ENCODE measurements at regions not wholly inside any gene's neighbourhood (a gene's known extent, or its start where the extent isn't known, plus 50 kb on each side); places are given as distances from the start of the nearest gene placed in this dataset.

- FAIRE-seq (no peak), DNase-seq (ENCODE audit: low read depth) (no peak)
- Histone ChIP-seq H3K79me2 (ENCODE audit: insufficient read depth, low read length) (no peaks in the 10 kb centered on the region), H3K9ac (ENCODE audit: low read length) (no peak overlapping the region), H3K27me3 (ENCODE audit: insufficient read depth, low read length) (no peaks in the 10 kb centered on the region), H3K4me2 (ENCODE audit: low read length) (no peak overlapping the region), H4K20me1 (ENCODE audit: insufficient read depth, low read length) (no peaks in the 10 kb centered on the region), H3K4me1 (ENCODE audit: insufficient read depth, low read length) (no peaks in the 10 kb centered on the region), H3K36me3 (ENCODE audit: insufficient read depth, low read length) (no peaks in the 10 kb centered on the region), H3K27ac (ENCODE audit: low read depth, low read length) (no peak overlapping the region), H3K9me3 (ENCODE audit: insufficient read depth, low read depth, low read length) (no peaks in the 10 kb centered on the region), H2AFZ (ENCODE audit: low read depth, low read length) (no peak overlapping the region), H3K4me3 (ENCODE audit: insufficient read depth, low read depth, low read length) (no peak overlapping the region)
- Mint-ChIP-seq H3K4me1 (ENCODE audit: low read depth, unreplicated experiment) (peaks cover 3% of the 10 kb centered on the region), H3K27ac (ENCODE audit: unreplicated experiment) (no peak overlapping the region), H3K9me3 (ENCODE audit: unreplicated experiment) (no peaks in the 10 kb centered on the region), H3K36me3 (ENCODE audit: low read depth, unreplicated experiment) (no peaks in the 10 kb centered on the region), H3K4me3 (ENCODE audit: unreplicated experiment) (no peak overlapping the region), H3K27me3 (ENCODE audit: low read depth, unreplicated experiment) (no peaks in the 10 kb centered on the region)
- no peak for TF ChIP-seq CTCF (IDR thresholded peaks at IDR 0.05; ENCODE audit: insufficient read depth, low read depth, low read length)
- TF ChIP-seq EZH2 (IDR thresholded peaks at IDR 0.05; ENCODE audit: insufficient read depth, low read length), result no peak
Observed at GRCh38 chr7:10855583-10855982, 118.1 kb upstream of the PHF14 start.

DNA sequence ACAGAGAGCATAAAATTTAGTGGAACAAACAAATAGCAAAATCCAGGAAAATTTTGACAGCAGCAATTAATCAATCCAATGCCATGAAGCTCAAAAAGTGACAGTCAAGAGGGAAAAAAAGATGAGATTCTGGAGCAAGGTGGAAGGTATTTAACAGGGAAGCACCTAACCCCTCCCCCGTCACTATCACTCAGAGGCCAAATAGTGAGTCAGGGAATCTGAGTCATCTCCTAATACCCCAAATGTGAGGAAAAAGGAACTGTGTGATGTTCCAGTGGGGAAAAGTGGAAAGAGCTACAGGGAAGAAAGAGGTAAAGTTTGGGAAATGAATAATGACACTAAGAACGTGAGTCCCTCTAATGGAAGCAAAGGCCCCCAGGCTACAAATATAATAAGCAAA lies 113.2 kb upstream of the PHF14 start:
- H3K4me3 Mint-ChIP-seq (ENCODE audit: unreplicated experiment), result no peak overlapping the region
- no peaks in the 10 kb centered on the region for H3K36me3 Mint-ChIP-seq (ENCODE audit: low read depth, unreplicated experiment)
- no peak overlapping the region for H3K4me2 ChIP-seq (ENCODE audit: low read length)
- H3K27ac Mint-ChIP-seq (ENCODE audit: unreplicated experiment), result no peak overlapping the region
- no peaks in the 10 kb centered on the region for H4K20me1 ChIP-seq (ENCODE audit: insufficient read depth, low read length)
- H3K9ac ChIP-seq (ENCODE audit: low read length), result no peak overlapping the region
- peaks cover 4% of the 10 kb centered on the region for H3K4me1 Mint-ChIP-seq (ENCODE audit: low read depth, unreplicated experiment)
- no peaks in the 10 kb centered on the region for H3K27me3 Mint-ChIP-seq (ENCODE audit: low read depth, unreplicated experiment)
- no peaks in the 10 kb centered on the region for H3K9me3 ChIP-seq (ENCODE audit: insufficient read depth, low read depth, low read length)
- FAIRE-seq, result no peak
- no peaks in the 10 kb centered on the region for H3K9me3 Mint-ChIP-seq (ENCODE audit: unreplicated experiment)
- TF ChIP-seq EZH2 (IDR thresholded peaks at IDR 0.05; ENCODE audit: insufficient read depth, low read length) (no peak), CTCF (IDR thresholded peaks at IDR 0.05; ENCODE audit: insufficient read depth, low read depth, low read length) (no peak)
- no peak overlapping the region for H3K4me3 ChIP-seq (ENCODE audit: insufficient read depth, low read depth, low read length)
- no peaks in the 10 kb centered on the region for H3K79me2 ChIP-seq (ENCODE audit: insufficient read depth, low read length)
- H3K36me3 ChIP-seq (ENCODE audit: insufficient read depth, low read length), result no peaks in the 10 kb centered on the region
- no peak for DNase-seq (ENCODE audit: low read depth)
- no peaks in the 10 kb centered on the region for H3K27me3 ChIP-seq (ENCODE audit: insufficient read depth, low read length)
- no peaks in the 10 kb centered on the region for H3K4me1 ChIP-seq (ENCODE audit: insufficient read depth, low read length)
- H2AFZ ChIP-seq (ENCODE audit: low read depth, low read length), result no peak overlapping the region
- no peak overlapping the region for H3K27ac ChIP-seq (ENCODE audit: low read depth, low read length)

DNA sequence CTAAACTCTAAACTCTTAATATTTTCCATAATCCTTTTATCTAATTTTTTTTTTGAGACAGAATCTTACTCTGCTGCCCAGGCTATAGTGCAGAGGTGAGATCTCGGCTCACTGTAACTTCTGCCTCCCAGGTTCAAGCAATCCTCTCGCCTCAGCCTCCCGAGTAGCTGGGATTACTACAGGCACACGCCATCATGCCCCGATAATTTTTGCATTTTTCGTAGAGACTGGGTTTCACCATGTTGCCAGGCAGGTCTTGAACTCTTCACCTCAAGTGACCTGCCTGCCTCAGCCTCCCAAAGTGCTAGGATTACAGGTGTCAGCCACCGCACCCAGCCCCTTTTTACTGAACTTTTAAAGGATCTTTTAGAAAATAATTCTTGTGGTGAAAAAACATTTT lies 110.2 kb upstream of the PHF14 start:
- FAIRE-seq, result no peak
- Mint-ChIP-seq H3K4me3 (ENCODE audit: unreplicated experiment) (no peak overlapping the region), H3K9me3 (ENCODE audit: unreplicated experiment) (no peaks in the 10 kb centered on the region), H3K36me3 (ENCODE audit: low read depth, unreplicated experiment) (no peaks in the 10 kb centered on the region), H3K4me1 (ENCODE audit: low read depth, unreplicated experiment) (peaks cover 4% of the 10 kb centered on the region), H3K27ac (ENCODE audit: unreplicated experiment) (no peak overlapping the region), H3K27me3 (ENCODE audit: low read depth, unreplicated experiment) (no peaks in the 10 kb centered on the region)
- Histone ChIP-seq H3K4me1 (ENCODE audit: insufficient read depth, low read length) (no peaks in the 10 kb centered on the region), H3K4me3 (ENCODE audit: insufficient read depth, low read depth, low read length) (no peak overlapping the region), H3K4me2 (ENCODE audit: low read length) (no peak overlapping the region), H3K27me3 (ENCODE audit: insufficient read depth, low read length) (no peaks in the 10 kb centered on the region), H4K20me1 (ENCODE audit: insufficient read depth, low read length) (no peaks in the 10 kb centered on the region), H2AFZ (ENCODE audit: low read depth, low read length) (no peak overlapping the region), H3K9me3 (ENCODE audit: insufficient read depth, low read depth, low read length) (no peaks in the 10 kb centered on the region), H3K9ac (ENCODE audit: low read length) (no peak overlapping the region), H3K27ac (ENCODE audit: low read depth, low read length) (no peak overlapping the region), H3K36me3 (ENCODE audit: insufficient read depth, low read length) (no peaks in the 10 kb centered on the region), H3K79me2 (ENCODE audit: insufficient read depth, low read length) (no peaks in the 10 kb centered on the region)
- TF ChIP-seq EZH2 (IDR thresholded peaks at IDR 0.05; ENCODE audit: insufficient read depth, low read length), result no peak
- no peak for DNase-seq (ENCODE audit: low read depth)

All from astrocyte (in vitro differentiated cells and primary cell).